ENCODE measurements at regions not wholly inside any gene's neighbourhood (a gene's known extent, or its start where the extent isn't known, plus 50 kb on each side); places are given as distances from the start of the nearest gene placed in this dataset.

GRCh38 chr4:155565330-155565729 lies 101.3 kb upstream of the GUCY1A1 start:
- POLR2A ChIA-PET: no interaction called here
- CTCF ChIA-PET: no interaction called here

DNA sequence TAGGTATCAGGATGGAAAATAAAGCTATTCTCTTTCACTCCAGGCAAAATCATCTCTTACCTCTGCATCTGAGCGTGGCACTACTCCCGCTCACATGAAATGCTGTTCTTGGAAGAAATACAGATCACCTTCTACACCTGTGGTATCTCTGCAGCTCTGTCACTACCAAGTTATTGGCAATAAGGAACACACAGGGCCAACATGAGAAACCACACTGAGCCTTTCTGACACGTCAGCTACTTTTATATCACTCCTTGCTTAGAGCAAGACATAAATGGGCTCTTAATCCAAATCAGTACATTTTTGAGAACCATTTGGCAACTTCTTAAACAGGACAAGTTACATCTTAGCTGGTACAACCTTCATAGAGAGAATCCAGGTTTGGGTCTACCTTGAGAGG lies 101.8 kb upstream of the GUCY1A1 start:
- ChIA-PET POLR2A (no interaction called here), CTCF (no interaction called here)

DNA sequence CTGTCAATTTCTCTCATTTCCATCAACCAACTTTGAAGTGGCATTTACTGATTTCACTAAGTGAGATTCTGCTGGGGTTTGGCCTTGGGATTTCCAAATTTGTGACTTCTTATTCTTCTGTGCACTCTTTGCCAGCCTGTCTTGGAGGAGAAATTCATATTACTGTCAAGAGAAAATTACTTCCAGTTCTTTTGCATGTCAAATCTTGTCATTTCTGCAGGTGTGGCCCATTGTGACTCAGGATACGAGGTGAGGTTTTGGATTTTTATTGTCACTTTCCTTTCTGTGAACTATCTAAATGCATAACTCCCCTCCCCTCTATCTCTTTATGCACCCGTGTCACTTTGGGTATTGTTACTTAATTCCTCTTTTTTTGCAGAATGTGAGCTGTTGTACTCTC lies 102.6 kb upstream of the GUCY1A1 start:
- CTCF ChIA-PET: no interaction called here
- POLR2A ChIA-PET: no interaction called here

GRCh38 chr4:155559915-155560314 lies 106.7 kb upstream of the GUCY1A1 start:
- CTCF ChIA-PET: no interaction called here
- POLR2A ChIA-PET: no interaction called here

DNA sequence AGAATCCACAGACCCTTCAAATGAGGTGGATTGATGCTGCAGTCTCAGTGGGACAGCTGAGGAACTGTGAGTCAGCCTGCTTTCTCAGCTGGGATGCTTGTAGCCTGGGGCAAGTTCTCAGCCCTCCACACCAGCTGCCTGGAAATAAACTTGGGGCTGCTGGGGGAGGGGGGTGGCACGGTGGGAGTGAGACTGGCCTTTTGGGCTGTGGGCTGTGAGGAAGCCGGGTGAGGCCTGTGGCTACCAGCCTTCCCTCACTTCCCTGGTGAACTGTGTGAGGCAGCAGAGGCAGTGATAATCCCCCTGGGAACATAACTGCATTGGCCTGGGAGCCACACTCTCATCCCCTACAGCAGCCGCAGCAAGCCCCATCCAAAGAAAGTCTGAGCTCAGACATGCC lies 114.5 kb upstream of the GUCY1A1 start:
- CTCF ChIA-PET: no interaction called here
- POLR2A ChIA-PET: no interaction called here

DNA sequence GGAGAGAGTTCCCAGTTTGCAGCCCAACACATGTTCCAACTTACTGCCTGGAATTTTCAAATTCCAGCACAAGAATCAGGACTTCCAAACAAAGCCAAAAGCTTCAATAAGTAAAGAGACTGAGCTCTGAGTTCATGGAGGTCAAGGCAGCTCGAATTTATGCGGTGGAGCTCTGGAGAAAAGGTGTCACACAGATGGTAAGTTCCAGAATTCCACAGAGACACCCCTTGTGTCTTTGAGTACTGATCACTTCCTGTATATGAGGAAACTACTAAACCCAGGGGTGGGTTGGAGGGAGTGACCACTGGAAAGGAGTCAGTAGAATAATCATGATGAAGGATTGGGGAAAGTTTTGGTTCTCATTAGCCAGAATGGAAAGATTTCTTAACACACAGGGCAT lies 118.5 kb upstream of the GUCY1A1 start:
- CTCF ChIA-PET: no interaction called here
- POLR2A ChIA-PET: no interaction called here

DNA sequence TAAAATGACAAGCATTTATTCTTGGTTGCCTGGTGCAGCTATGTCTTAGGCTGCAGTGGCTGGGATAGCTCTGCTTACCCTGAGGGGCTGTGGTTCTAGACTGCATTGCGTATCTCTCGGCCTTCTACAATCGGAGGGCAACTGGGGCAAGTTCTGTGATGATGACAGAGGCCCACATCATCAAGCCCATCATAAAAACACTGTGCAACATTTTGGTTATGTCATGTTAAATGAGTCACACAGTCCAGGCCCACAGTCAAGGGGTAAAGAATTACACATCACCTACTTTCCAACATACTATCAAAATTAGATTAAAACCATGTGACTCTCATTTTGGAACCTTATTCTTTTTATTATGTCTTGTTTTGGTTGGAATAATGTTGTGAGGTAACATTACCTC lies 120.2 kb upstream of the GUCY1A1 start:
- POLR2A ChIA-PET: no interaction called here
- CTCF ChIA-PET: no interaction called here

DNA sequence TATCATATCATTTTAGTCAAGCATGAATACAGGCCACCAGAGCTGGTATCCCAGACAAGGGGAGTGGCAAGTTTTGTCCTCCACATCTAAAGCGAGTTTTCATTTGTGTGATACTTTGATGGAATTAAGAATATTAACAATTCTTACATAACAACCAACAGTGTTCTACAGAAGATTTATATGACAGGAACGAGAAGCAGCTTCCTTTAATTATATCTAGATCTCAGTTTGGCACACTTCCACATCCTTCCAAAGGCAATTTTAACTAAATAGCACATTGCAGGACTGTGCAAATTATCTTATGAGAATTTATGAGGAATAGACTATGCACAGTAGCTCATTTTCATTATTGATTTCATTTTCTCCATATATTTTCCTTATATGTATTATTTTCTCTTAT lies 121.2 kb upstream of the GUCY1A1 start:
- ChIA-PET CTCF (no interaction called here), POLR2A (no interaction called here)

DNA sequence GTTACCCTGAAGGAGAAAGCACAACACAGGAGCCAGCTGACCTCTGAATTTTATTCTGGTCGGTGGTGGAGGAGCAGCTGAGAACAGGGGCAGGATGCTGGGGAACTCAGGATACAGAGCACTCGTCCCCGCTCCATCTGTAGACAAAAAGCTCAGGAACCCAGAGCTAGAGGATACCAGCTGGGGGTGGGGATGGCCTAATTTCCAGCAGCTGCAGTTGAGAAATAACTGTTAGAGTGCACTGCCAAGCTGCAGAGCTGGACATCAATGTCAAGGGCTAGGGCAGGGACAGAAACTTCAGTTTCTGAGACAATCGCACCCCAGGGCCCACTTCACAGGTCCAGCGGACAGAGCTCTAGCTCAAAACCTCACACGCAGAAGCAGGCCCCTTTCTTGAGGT lies 122.1 kb upstream of the GUCY1A1 start:
- ChIA-PET POLR2A (no interaction called here), CTCF (no interaction called here)

GRCh38 chr4:155543126-155543765 lies 123.4 kb upstream of the GUCY1A1 start:
- ChIA-PET POLR2A (no interaction called here), CTCF (no interaction called here)

DNA sequence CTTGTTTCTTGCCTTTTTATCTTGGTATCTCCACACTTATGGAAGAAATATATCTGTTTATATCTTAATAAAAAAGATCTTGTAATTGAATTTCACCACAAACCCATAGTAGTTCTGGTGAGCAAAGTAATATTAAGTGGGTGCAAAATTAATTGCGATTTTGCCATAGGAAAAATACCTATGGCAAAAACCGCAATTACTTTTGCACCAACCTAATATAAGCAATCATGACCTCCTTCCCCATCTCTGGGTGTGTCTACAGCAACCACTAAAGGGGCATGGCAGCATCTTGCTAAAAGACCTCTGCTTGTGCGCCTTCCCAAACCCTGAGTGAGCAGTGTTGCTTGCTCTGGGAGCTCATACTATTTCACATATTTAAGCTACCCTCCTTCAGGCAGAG lies 124.2 kb upstream of the GUCY1A1 start:
- CTCF ChIA-PET: no interaction called here
- POLR2A ChIA-PET: no interaction called here

GRCh38 chr4:155541716-155542115 lies 124.9 kb upstream of the GUCY1A1 start:
- ChIA-PET POLR2A (no interaction called here), CTCF (no interaction called here)

GRCh38 chr4:155540698-155541097 lies 126.0 kb upstream of the GUCY1A1 start:
- ChIA-PET POLR2A (no interaction called here), CTCF (no interaction called here)

GRCh38 chr4:155539746-155540145 lies 126.9 kb upstream of the GUCY1A1 start:
- ChIA-PET POLR2A (no interaction called here), CTCF (no interaction called here)

GRCh38 chr4:155535802-155536454 lies 130.7 kb upstream of the GUCY1A1 start:
- CTCF ChIA-PET: interaction anchor here (0.6 kb wide), 1 partner anchor 977 kb away, joined by 5 read pairs; no protein-coding TSS in a partner anchor
- POLR2A ChIA-PET: no interaction called here

DNA sequence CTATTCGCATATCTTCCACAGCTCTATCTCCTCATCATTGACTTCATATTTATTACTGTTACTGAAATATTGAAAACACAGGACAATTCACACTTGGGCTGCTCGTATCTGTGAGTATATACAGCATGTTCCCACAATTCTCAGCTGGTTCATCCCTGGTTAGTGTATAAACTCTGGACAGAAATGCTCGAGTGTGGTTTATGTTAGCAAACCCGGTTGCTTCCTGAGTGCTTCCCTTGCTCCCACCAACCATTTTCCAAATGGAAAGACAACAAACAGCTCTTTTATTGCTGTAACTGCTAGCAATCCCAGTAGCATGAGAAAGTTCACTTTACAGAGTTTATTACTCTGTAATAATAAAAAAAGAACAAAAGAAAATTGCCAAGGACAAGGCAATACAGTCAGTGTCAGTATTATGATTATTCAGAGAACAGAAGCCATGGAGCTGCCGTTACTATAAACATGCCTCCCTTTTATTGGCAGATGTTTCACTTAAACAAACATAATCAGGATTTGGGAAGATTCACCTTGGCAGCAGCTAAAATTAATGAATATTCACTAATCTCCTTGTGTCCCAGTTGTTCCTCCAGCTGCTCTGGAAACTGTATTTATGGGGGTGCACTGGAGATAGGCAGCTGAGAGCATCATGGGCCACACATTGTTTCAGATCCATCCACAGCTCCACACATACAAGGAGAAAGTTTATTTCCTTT lies 134.1 kb upstream of the GUCY1A1 start:
- ChIA-PET POLR2A (no interaction called here), CTCF (no interaction called here)

GRCh38 chr4:155530857-155531256 lies 135.8 kb upstream of the GUCY1A1 start:
- CTCF ChIA-PET: no interaction called here
- POLR2A ChIA-PET: no interaction called here

GRCh38 chr4:155530290-155530689 lies 136.4 kb upstream of the GUCY1A1 start:
- POLR2A ChIA-PET: no interaction called here
- CTCF ChIA-PET: no interaction called here

- ChIA-PET POLR2A (no interaction called here), CTCF (no interaction called here)
Measured at GRCh38 chr4:155529716-155530115, 136.9 kb upstream of the GUCY1A1 start.

- ChIA-PET POLR2A (no interaction called here), CTCF (no interaction called here)
Measured at GRCh38 chr4:155529272-155529671, 137.4 kb upstream of the GUCY1A1 start.

- CTCF ChIA-PET: no interaction called here
- POLR2A ChIA-PET: no interaction called here
Measured at GRCh38 chr4:155526452-155527169, 140.0 kb upstream of the GUCY1A1 start.
